ENCODE measurements at regions not wholly inside any gene's neighbourhood (a gene's known extent, or its start where the extent isn't known, plus 50 kb on each side); places are given as distances from the start of the nearest gene placed in this dataset.
A peak's percentile ranks its signal among the peaks of the same experiment; 100 is the strongest.

DNA sequence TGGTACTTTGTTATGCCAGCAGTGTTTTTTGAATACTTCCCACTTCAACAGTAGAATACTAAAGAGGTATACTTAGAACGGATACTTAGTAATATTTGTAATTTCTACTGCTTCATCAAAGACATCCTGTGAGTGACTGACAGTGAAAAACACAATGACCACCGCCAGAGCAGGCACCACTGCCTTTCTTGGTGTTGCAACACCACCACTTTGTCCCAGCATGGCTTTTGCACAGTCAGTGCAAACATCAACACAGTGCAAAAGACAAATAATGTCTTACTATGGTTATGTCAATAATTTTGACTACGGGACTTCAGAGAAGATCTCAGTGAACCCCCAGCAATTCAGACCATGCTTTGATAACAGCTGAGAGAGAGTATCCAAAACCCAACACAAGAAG is 220.5 kb downstream of the RBM26 start (continued):
- TF ChIP-seq, protein P1, sequence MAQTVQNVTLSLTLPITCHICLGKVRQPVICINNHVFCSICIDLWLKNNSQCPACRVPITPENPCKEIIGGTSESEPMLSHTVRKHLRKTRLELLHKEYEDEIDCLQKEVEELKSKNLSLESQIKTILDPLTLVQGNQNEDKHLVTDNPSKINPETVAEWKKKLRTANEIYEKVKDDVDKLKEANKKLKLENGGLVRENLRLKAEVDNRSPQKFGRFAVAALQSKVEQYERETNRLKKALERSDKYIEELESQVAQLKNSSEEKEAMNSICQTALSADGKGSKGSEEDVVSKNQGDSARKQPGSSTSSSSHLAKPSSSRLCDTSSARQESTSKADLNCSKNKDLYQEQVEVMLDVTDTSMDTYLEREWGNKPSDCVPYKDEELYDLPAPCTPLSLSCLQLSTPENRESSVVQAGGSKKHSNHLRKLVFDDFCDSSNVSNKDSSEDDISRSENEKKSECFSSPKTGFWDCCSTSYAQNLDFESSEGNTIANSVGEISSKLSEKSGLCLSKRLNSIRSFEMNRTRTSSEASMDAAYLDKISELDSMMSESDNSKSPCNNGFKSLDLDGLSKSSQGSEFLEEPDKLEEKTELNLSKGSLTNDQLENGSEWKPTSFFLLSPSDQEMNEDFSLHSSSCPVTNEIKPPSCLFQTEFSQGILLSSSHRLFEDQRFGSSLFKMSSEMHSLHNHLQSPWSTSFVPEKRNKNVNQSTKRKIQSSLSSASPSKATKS (CRISPR knock-in tag; IDR thresholded peaks at IDR 0.05) = no peak
- no peak for TF ChIP-seq DNMT1 (CRISPR knock-in tag; IDR thresholded peaks at IDR 0.05)
- TF ChIP-seq ZNF724P (CRISPR knock-in tag; IDR thresholded peaks at IDR 0.05; ENCODE audit: borderline replicate concordance) = no peak
- no peak for TF ChIP-seq ZNF619 (CRISPR knock-in tag; IDR thresholded peaks at IDR 0.05)
- TF ChIP-seq, protein P2, sequence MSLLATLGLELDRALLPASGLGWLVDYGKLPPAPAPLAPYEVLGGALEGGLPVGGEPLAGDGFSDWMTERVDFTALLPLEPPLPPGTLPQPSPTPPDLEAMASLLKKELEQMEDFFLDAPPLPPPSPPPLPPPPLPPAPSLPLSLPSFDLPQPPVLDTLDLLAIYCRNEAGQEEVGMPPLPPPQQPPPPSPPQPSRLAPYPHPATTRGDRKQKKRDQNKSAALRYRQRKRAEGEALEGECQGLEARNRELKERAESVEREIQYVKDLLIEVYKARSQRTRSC (CRISPR knock-in tag; IDR thresholded peaks at IDR 0.05; ENCODE audit: low read depth) = no peak
- TF ChIP-seq CREM (IDR thresholded peaks at IDR 0.05) = peak; percentile 59
- TF ChIP-seq CREM (CRISPR knock-in tag; IDR thresholded peaks at IDR 0.05) = no peak
- 0 out of 2 replicates have a peak, but pooled peaks have one; percentile 41 for TF ChIP-seq GATAD1 (CRISPR knock-in tag; IDR thresholded peaks at IDR 0.05)
- TF ChIP-seq, protein P3, sequence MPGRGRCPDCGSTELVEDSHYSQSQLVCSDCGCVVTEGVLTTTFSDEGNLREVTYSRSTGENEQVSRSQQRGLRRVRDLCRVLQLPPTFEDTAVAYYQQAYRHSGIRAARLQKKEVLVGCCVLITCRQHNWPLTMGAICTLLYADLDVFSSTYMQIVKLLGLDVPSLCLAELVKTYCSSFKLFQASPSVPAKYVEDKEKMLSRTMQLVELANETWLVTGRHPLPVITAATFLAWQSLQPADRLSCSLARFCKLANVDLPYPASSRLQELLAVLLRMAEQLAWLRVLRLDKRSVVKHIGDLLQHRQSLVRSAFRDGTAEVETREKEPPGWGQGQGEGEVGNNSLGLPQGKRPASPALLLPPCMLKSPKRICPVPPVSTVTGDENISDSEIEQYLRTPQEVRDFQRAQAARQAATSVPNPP (CRISPR knock-in tag; IDR thresholded peaks at IDR 0.05) = no peak
- TF ChIP-seq, protein P4, sequence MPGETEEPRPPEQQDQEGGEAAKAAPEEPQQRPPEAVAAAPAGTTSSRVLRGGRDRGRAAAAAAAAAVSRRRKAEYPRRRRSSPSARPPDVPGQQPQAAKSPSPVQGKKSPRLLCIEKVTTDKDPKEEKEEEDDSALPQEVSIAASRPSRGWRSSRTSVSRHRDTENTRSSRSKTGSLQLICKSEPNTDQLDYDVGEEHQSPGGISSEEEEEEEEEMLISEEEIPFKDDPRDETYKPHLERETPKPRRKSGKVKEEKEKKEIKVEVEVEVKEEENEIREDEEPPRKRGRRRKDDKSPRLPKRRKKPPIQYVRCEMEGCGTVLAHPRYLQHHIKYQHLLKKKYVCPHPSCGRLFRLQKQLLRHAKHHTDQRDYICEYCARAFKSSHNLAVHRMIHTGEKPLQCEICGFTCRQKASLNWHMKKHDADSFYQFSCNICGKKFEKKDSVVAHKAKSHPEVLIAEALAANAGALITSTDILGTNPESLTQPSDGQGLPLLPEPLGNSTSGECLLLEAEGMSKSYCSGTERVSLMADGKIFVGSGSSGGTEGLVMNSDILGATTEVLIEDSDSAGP (CRISPR knock-in tag; IDR thresholded peaks at IDR 0.05; ENCODE audit: borderline replicate concordance) = no peak
- TF ChIP-seq, protein P5, sequence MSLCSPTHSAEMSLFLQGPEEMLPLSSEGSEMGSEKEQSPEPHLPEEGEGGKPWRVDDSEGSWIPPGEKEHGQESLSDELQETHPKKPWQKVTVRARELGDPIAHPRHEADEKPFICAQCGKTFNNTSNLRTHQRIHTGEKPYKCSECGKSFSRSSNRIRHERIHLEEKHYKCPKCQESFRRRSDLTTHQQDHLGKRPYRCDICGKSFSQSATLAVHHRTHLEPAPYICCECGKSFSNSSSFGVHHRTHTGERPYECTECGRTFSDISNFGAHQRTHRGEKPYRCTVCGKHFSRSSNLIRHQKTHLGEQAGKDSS (CRISPR knock-in tag; IDR thresholded peaks at IDR 0.05; ENCODE audit: borderline replicate concordance, low read depth) = no peak
- no peak for TF ChIP-seq SSRP1 (CRISPR knock-in tag; IDR thresholded peaks at IDR 0.05)
- 0 out of 2 replicates have a peak, but pooled peaks have one; percentile 27 for TF ChIP-seq GFI1 (CRISPR knock-in tag; IDR thresholded peaks at IDR 0.05; ENCODE audit: borderline replicate concordance)
- no peak for TF ChIP-seq ZNF235 (CRISPR knock-in tag; IDR thresholded peaks at IDR 0.05; ENCODE audit: borderline replicate concordance)
- TF ChIP-seq, protein P6, sequence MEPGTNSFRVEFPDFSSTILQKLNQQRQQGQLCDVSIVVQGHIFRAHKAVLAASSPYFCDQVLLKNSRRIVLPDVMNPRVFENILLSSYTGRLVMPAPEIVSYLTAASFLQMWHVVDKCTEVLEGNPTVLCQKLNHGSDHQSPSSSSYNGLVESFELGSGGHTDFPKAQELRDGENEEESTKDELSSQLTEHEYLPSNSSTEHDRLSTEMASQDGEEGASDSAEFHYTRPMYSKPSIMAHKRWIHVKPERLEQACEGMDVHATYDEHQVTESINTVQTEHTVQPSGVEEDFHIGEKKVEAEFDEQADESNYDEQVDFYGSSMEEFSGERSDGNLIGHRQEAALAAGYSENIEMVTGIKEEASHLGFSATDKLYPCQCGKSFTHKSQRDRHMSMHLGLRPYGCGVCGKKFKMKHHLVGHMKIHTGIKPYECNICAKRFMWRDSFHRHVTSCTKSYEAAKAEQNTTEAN (CRISPR knock-in tag; conservative IDR thresholded peaks at IDR 0.05) = peak; percentile 98
- TF ChIP-seq SATB2 (CRISPR knock-in tag; IDR thresholded peaks at IDR 0.05) = no peak
- no peak for TF ChIP-seq ZNF20 (CRISPR knock-in tag; IDR thresholded peaks at IDR 0.05)
- TF ChIP-seq, protein P7, sequence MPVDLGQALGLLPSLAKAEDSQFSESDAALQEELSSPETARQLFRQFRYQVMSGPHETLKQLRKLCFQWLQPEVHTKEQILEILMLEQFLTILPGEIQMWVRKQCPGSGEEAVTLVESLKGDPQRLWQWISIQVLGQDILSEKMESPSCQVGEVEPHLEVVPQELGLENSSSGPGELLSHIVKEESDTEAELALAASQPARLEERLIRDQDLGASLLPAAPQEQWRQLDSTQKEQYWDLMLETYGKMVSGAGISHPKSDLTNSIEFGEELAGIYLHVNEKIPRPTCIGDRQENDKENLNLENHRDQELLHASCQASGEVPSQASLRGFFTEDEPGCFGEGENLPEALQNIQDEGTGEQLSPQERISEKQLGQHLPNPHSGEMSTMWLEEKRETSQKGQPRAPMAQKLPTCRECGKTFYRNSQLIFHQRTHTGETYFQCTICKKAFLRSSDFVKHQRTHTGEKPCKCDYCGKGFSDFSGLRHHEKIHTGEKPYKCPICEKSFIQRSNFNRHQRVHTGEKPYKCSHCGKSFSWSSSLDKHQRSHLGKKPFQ (CRISPR knock-in tag; IDR thresholded peaks at IDR 0.05; ENCODE audit: insufficient replicate concordance) = no peak
- TF ChIP-seq WIZ (CRISPR knock-in tag; IDR thresholded peaks at IDR 0.05) = 0 out of 2 replicates have a peak, but pooled peaks have one; percentile 34
